ENCODE measurements at regions not wholly inside any gene's neighbourhood (a gene's known extent, or its start where the extent isn't known, plus 50 kb on each side); places are given as distances from the start of the nearest gene placed in this dataset.

DNA sequence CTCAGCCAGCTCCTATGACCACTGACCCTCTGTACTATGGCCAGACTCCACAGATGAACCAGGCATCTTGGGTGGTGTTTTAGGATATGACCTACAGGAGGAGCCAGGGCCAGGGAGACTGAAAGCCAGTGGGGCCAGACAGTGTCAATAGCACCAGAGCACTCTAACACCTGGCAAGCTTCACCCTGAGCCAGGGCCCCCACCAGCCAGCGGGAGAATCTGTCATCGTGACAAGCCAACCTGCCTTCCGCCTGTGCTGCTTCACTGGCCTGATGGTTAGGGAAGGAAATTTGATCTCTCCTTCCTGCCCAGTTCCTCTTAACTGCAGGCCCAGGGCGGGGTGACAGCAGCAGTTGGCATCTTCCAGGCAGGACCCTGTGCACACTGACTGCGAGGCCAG is 222.4 kb downstream of the UQCRFS1 start:
- ATAC-seq (no peak), DNase-seq (no peak)
- H3K27me3 ChIP-seq, result no peaks in the 10 kb centered on the region
- intact Hi-C loops (cut with DNase I), result no loop called here
- no peaks in the 10 kb centered on the region for H3K36me3 ChIP-seq
- no peaks in the 10 kb centered on the region for H3K9me3 ChIP-seq
- WGBS (ENCODE audit: insufficient coverage, low coverage, low lambda C conversion rate, missing lambda C conversion rate), result 50% methylated on average over 2 of the region's 5 CpGs
- no peak overlapping the region for H3K27ac ChIP-seq
- no peak for TF ChIP-seq CTCF (IDR thresholded peaks at IDR 0.05)
- no peak for TF ChIP-seq POLR2A (IDR thresholded peaks at IDR 0.05)
- no peaks in the 10 kb centered on the region for H3K4me1 ChIP-seq
- no peak overlapping the region for H3K4me3 ChIP-seq

- Histone ChIP-seq H3K4me3 (no peak overlapping the region), H3K27ac (no peak overlapping the region), H3K4me1 (no peaks in the 10 kb centered on the region), H3K36me3 (no peaks in the 10 kb centered on the region), H3K27me3 (no peaks in the 10 kb centered on the region), H3K9me3 (no peaks in the 10 kb centered on the region)
- intact Hi-C loops (cut with DNase I), result no loop called here
- TF ChIP-seq POLR2A (IDR thresholded peaks at IDR 0.05), result no peak
- no peak for TF ChIP-seq CTCF (IDR thresholded peaks at IDR 0.05)
- DNase-seq (no peak), ATAC-seq (no peak)
- WGBS (ENCODE audit: insufficient coverage, low coverage, low lambda C conversion rate, missing lambda C conversion rate), result 21% methylated on average over 5 of the region's 6 CpGs
These were observed 223.2 kb downstream of the UQCRFS1 start for GRCh38 chr19:28989739-28990138.

DNA sequence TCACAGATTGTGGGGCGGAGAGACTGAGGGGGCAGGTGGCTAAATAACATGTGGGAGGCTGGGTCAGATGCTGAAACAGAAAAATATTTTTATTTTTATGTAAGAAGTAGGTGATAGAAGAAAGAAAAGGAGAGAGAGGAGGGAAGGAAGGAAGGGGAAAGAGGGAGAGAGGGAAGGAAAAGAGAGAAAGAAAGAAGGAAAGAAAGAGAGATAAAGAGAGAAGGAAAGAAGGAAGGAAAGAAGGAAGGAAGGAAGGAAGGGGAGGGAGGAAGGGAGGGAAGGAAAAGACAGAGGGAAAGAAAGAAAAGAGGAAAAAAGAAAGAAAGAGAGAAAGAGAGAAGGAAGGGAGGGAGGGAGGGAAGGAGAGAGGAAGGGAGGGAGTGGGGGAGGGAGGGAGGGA is 224.9 kb downstream of the UQCRFS1 start:
- intact Hi-C loops (cut with DNase I), result no loop called here
- H3K27me3 ChIP-seq, result no peaks in the 10 kb centered on the region
- H3K36me3 ChIP-seq, result no peaks in the 10 kb centered on the region
- 57% methylated on average over 1 of the region's 1 CpG for WGBS (ENCODE audit: insufficient coverage, low coverage, low lambda C conversion rate, missing lambda C conversion rate)
- H3K4me1 ChIP-seq, result no peaks in the 10 kb centered on the region
- H3K4me3 ChIP-seq, result no peak overlapping the region
- H3K9me3 ChIP-seq, result no peaks in the 10 kb centered on the region
- ATAC-seq, result no peak
- no peak for TF ChIP-seq CTCF (IDR thresholded peaks at IDR 0.05)
- no peak for TF ChIP-seq POLR2A (IDR thresholded peaks at IDR 0.05)
- H3K27ac ChIP-seq, result no peak overlapping the region
- no peak for DNase-seq

- H3K4me3 ChIP-seq, result no peak overlapping the region
- no peak for ATAC-seq
- H3K27me3 ChIP-seq, result no peaks in the 10 kb centered on the region
- TF ChIP-seq POLR2A (IDR thresholded peaks at IDR 0.05) (no peak), CTCF (IDR thresholded peaks at IDR 0.05) (no peak)
- H3K36me3 ChIP-seq, result no peaks in the 10 kb centered on the region
- no peaks in the 10 kb centered on the region for H3K4me1 ChIP-seq
- H3K9me3 ChIP-seq, result no peaks in the 10 kb centered on the region
- DNase-seq, result no peak
- H3K27ac ChIP-seq, result no peak overlapping the region
- intact Hi-C loops (cut with DNase I), result no loop called here
- WGBS (ENCODE audit: insufficient coverage, low coverage, low lambda C conversion rate, missing lambda C conversion rate), result 63% methylated on average over 6 of the region's 6 CpGs
These were observed 225.8 kb downstream of the UQCRFS1 start for GRCh38 chr19:28987177-28987576.

GRCh38 chr19:28985201-28985600 is 227.8 kb downstream of the UQCRFS1 start:
- Histone ChIP-seq H3K27me3 (no peaks in the 10 kb centered on the region), H3K4me1 (no peaks in the 10 kb centered on the region), H3K36me3 (no peaks in the 10 kb centered on the region), H3K27ac (no peak overlapping the region), H3K9me3 (no peaks in the 10 kb centered on the region), H3K4me3 (no peak overlapping the region)
- ATAC-seq (no peak), DNase-seq (no peak)
- intact Hi-C loops (cut with DNase I), result no loop called here
- TF ChIP-seq CTCF (IDR thresholded peaks at IDR 0.05) (no peak), POLR2A (IDR thresholded peaks at IDR 0.05) (no peak)
- 0% methylated on average over 1 of the region's 8 CpGs for WGBS (ENCODE audit: insufficient coverage, low coverage, low lambda C conversion rate, missing lambda C conversion rate)
